WI38 (cell line): ENCODE measurements at regions not wholly inside any gene's neighbourhood (a gene's known extent, or its start where the extent isn't known, plus 50 kb on each side); places are given as distances from the start of the nearest gene placed in this dataset.

Experiments
- H3K4me3 ChIP-seq: 2 replicates; pipeline ENCODE4 v1.5.1; 2011; ENCODE audit warnings: low read depth, mild to moderate bottlenecking, control low read depth, low read length
- CTCF ChIP-seq: IDR thresholded peaks from 2 replicates; pipeline ENCODE4 v1.5.1; 2012; ENCODE audit warnings: low read depth, mild to moderate bottlenecking, control low read depth, low read length

GRCh38 chr2:226256709-226257376, 542.8 kb downstream of the IRS1 start:
- H3K4me3 ChIP-seq, result no peak overlapping the region
- TF ChIP-seq CTCF, result no peak

- no peak for TF ChIP-seq CTCF
- H3K4me3 ChIP-seq, result no peak overlapping the region
These were observed 543.4 kb downstream of the IRS1 start for GRCh38 chr2:226256237-226256636.

- TF ChIP-seq CTCF, result no peak
These were observed 548.0 kb downstream of the IRS1 start for GRCh38 chr2:226251661-226252060.

GRCh38 chr2:226247289-226248275, 552.0 kb downstream of the IRS1 start:
- H3K4me3 ChIP-seq, result no peak overlapping the region

More at GRCh38 chr2:226251661-226252060, 548.0 kb downstream of the IRS1 start:
- no peak overlapping the region for H3K4me3 ChIP-seq

GRCh38 chr2:226234187-226234586, 565.4 kb downstream of the IRS1 start:
- H3K4me3 ChIP-seq, result no peak overlapping the region
- TF ChIP-seq CTCF, result no peak

More at GRCh38 chr2:226247289-226248275, 552.0 kb downstream of the IRS1 start:
- TF ChIP-seq CTCF, result no peak

- TF ChIP-seq CTCF, result no peak
- no peak overlapping the region for H3K4me3 ChIP-seq
These were observed 566.2 kb downstream of the IRS1 start for GRCh38 chr2:226233388-226233787.

- TF ChIP-seq CTCF, result no peak
- no peak overlapping the region for H3K4me3 ChIP-seq
These were observed 571.5 kb downstream of the IRS1 start for GRCh38 chr2:226228080-226228479.
